ENCODE measurements at regions not wholly inside any gene's neighbourhood (a gene's known extent, or its start where the extent isn't known, plus 50 kb on each side); places are given as distances from the start of the nearest gene placed in this dataset.

GRCh38 chrX:33273535-33273934 lies 62.2 kb upstream of the DMD start:
- no peak overlapping the region for H3K27ac Mint-ChIP-seq
- Histone ChIP-seq H3K9me3 (ENCODE audit: control insufficient read depth, low read length) (no peaks in the 10 kb centered on the region), H3K4me3 (ENCODE audit: low read length) (no peak overlapping the region), H3K36me3 (ENCODE audit: control insufficient read depth, insufficient read depth, low read length) (no peaks in the 10 kb centered on the region), H3K27ac (ENCODE audit: low read depth, low read length) (no peak overlapping the region), H3K9ac (ENCODE audit: extremely low read depth, low read length, poor library complexity, severe bottlenecking) (no peak overlapping the region), H3K4me1 (ENCODE audit: control insufficient read depth, insufficient read depth, low read length) (no peaks in the 10 kb centered on the region), H3K27me3 (ENCODE audit: control insufficient read depth, insufficient read depth, low read length, poor library complexity, severe bottlenecking) (no peaks in the 10 kb centered on the region)
- no peaks in the 10 kb centered on the region for H3K4me1 Mint-ChIP-seq
- H3K36me3 Mint-ChIP-seq (ENCODE audit: low read depth) = no peaks in the 10 kb centered on the region
- H3K4me3 Mint-ChIP-seq = no peak overlapping the region
- no peaks in the 10 kb centered on the region for H3K27me3 Mint-ChIP-seq (ENCODE audit: insufficient read depth)
- 90% methylated on average over 1 of the region's 1 CpG; no CpG with 5 or more reads in 1 of the 2 experiments for WGBS, 2 experiments (ENCODE audit: insufficient coverage in 1 of 2, insufficient read length in 1 of 2)
- TF ChIP-seq CTCF (conservative IDR thresholded peaks at IDR 0.05) = no peak
- H3K9me3 Mint-ChIP-seq = no peaks in the 10 kb centered on the region
- DNase-seq = no peak

GRCh38 chrX:33272986-33273385 lies 61.6 kb upstream of the DMD start:
- DNase-seq = no peak
- WGBS, 2 experiments (ENCODE audit: insufficient coverage in 1 of 2, insufficient read length in 1 of 2) = no CpG with 5 or more reads among the region's 1 CpG
- H3K9me3 Mint-ChIP-seq = no peaks in the 10 kb centered on the region
- no peaks in the 10 kb centered on the region for H3K9me3 ChIP-seq (ENCODE audit: control insufficient read depth, low read length)
- H3K36me3 ChIP-seq (ENCODE audit: control insufficient read depth, insufficient read depth, low read length) = no peaks in the 10 kb centered on the region
- no peak overlapping the region for H3K27ac Mint-ChIP-seq
- no peak for TF ChIP-seq CTCF (conservative IDR thresholded peaks at IDR 0.05)
- H3K4me1 Mint-ChIP-seq = no peaks in the 10 kb centered on the region
- H3K9ac ChIP-seq (ENCODE audit: extremely low read depth, low read length, poor library complexity, severe bottlenecking) = no peak overlapping the region
- no peak overlapping the region for H3K27ac ChIP-seq (ENCODE audit: low read depth, low read length)
- H3K27me3 ChIP-seq (ENCODE audit: control insufficient read depth, insufficient read depth, low read length, poor library complexity, severe bottlenecking) = no peaks in the 10 kb centered on the region
- no peak overlapping the region for H3K4me3 ChIP-seq (ENCODE audit: low read length)
- H3K27me3 Mint-ChIP-seq (ENCODE audit: insufficient read depth) = no peaks in the 10 kb centered on the region
- no peak overlapping the region for H3K4me3 Mint-ChIP-seq
- no peaks in the 10 kb centered on the region for H3K36me3 Mint-ChIP-seq (ENCODE audit: low read depth)
- H3K4me1 ChIP-seq (ENCODE audit: control insufficient read depth, insufficient read depth, low read length) = no peaks in the 10 kb centered on the region
